GM06990 (cell line): ENCODE measurements at regions not wholly inside any gene's neighbourhood (a gene's known extent, or its start where the extent isn't known, plus 50 kb on each side); places are given as distances from the start of the nearest gene placed in this dataset.
"Not testable (repeated sequence)": the region's sequence is repeated elsewhere in the genome, so short reads cannot be mapped to it uniquely, and the experiment has no call there.

ENCODE experiments used
- DNase-seq: peaks from one replicate; pipeline ENCODE4 v3.0.0-alpha.2; 2011; ENCODE audit not compliant: insufficient read length; ENCODE audit errors: extremely low read depth
- H3K27me3 ChIP-seq: replicated peaks from 2 replicates; pipeline ENCODE4 v1.6.0; 2011; ENCODE audit warnings: low read length; ENCODE audit not compliant: control insufficient read depth, insufficient read depth
- H3K36me3 ChIP-seq: 2 replicates; pipeline ENCODE4 v1.5.1; 2011; ENCODE audit warnings: low read length; ENCODE audit not compliant: control insufficient read depth, insufficient read depth
- H3K4me3 ChIP-seq: replicated peaks from 2 replicates; pipeline ENCODE4 v1.5.1; 2011; ENCODE audit warnings: low read depth, mild to moderate bottlenecking, control low read depth, low read length
- TF ChIP-seq, protein P1 (sequence below): IDR thresholded peaks from 2 replicates; pipeline ENCODE4 v1.5.1; 2011; ENCODE audit warnings: low read length, control low read depth, mild to moderate bottlenecking, inconsistent platforms; ENCODE audit not compliant: insufficient read depth, poor library complexity, severe bottlenecking

DNA sequence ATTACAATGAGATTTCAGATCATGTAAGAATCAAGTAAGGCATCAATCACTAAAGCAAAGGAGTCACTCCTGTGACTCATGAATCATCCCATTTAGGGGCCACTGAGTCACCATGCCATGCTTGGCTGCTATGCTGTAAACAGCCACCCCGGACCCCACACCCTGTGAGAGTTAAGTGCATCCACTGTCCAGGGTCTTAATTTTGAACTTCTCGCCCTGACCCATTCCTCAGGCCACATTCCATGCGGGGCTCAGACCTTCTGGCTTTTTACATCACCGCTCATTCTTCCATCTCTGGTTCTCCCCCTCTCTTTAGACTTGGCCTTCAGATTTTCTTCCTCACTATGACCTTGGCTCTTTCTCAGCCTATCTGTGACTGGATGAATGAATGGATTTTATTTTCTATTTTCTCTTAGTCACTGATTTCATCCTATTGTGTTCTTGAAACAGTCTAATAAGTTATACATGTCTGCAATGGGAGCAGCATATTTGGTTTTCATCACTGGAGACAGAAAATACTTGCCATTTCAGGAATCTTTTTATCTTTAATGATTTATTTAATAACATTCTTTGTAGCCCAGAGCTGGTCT lies 239.6 kb downstream of the SKIDA1 start:
- no peak for DNase-seq
- no peaks in the 10 kb centered on the region for H3K27me3 ChIP-seq
- TF ChIP-seq, protein P1, sequence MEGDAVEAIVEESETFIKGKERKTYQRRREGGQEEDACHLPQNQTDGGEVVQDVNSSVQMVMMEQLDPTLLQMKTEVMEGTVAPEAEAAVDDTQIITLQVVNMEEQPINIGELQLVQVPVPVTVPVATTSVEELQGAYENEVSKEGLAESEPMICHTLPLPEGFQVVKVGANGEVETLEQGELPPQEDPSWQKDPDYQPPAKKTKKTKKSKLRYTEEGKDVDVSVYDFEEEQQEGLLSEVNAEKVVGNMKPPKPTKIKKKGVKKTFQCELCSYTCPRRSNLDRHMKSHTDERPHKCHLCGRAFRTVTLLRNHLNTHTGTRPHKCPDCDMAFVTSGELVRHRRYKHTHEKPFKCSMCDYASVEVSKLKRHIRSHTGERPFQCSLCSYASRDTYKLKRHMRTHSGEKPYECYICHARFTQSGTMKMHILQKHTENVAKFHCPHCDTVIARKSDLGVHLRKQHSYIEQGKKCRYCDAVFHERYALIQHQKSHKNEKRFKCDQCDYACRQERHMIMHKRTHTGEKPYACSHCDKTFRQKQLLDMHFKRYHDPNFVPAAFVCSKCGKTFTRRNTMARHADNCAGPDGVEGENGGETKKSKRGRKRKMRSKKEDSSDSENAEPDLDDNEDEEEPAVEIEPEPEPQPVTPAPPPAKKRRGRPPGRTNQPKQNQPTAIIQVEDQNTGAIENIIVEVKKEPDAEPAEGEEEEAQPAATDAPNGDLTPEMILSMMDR = no peak
- no peak overlapping the region for H3K4me3 ChIP-seq
- no peaks in the 10 kb centered on the region for H3K36me3 ChIP-seq

DNA sequence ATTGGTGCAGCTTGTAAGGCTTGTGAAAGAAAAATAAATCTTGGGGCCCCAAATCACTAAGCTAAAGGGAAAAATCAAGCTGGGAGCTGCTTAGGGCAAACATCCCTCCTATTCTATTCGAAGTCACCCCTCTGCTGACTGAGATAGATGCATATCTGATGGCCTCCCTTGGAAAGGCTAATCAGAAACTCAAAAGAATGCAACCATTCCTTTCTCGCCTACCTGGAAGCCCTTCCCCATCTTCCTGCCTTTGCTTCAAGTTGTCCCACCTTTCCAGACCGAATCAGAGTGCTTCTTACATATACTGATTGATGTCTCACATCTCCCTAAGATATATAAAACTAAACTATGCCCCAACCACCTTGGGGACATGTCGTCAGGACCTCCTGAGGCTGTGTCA lies 240.3 kb downstream of the SKIDA1 start:
- Histone ChIP-seq H3K4me3 (no peak overlapping the region), H3K27me3 (no peaks in the 10 kb centered on the region), H3K36me3 (no peaks in the 10 kb centered on the region)
- DNase-seq = no peak
- TF ChIP-seq, protein P1 = no peak

DNA sequence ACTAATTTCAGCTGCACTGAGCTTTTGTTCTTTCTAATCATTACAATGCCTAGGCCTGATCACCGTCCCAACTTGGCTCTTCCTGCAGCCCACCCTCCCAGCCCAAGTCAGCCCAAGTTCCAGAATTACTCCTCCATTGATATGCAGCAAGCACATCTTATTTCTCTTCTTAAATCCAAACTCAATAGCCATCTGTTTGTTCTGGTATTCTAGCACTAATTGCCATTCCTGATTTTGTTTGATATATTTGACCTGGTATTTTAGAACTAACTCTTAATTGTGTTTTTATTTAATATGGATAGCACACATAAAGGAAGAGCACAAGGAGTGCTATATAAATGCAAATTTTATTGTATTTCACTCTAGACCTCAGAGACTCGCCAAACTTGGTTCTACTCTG lies 241.2 kb downstream of the SKIDA1 start:
- no peak overlapping the region for H3K4me3 ChIP-seq
- no peaks in the 10 kb centered on the region for H3K27me3 ChIP-seq
- TF ChIP-seq, protein P1 = no peak
- DNase-seq = no peak
- no peaks in the 10 kb centered on the region for H3K36me3 ChIP-seq

DNA sequence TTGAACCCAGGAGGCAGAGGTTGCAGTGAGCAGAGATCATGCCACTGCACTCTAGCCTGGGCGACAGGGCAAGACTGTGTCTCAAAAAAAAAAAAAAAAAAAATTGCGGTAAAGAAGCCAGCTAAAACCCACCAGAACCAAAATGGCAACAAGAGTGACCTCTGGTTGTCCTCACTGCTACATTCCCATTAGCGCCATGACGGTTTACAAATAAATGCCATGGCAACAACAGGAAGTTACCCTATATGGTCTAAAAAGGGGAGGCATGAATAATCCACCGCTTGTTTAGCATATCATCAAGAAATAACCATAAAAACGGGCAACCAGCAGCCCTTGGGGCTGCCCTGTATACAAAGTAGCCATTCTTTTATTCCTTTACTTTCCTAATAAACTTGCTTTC lies 242.4 kb downstream of the SKIDA1 start:
- not testable (repeated sequence) for H3K4me3 ChIP-seq, H3K27me3 ChIP-seq, H3K36me3 ChIP-seq, DNase-seq

DNA sequence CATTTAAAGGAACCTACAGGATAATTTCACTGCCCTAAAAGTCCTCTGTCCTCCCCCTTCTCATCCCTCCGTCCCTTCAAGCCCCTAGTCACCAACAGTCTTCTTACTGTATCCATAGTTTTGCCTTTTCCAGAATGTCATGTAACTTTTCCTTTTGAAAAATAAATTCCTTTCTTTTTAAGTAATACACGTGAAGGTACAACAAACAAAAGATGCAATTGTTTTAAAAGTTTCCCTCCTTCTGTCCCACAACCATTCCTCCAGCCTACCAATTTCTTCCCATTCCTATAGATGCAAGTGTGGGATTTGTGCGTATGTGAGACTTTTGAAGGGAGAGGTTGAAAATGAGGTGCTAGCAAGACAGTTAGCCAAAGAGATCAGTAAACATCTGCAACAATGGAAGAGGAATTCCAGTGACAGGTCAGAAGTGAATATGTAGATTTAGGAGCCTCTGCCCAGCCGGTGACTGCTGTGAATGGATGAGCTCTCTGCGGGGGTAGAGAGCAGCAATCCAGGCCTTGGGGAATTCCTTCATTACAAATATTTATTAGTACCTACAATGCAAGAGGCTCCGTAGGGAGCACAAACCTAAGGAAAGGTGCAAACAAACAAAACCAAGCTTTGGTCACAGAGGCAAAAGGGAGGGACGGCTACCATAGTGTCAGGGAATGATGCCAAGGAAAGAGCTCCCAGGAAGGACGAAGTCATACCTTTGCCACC lies 243.6 kb downstream of the SKIDA1 start:
- Histone ChIP-seq H3K36me3 (no peaks in the 10 kb centered on the region), H3K27me3 (no peaks in the 10 kb centered on the region), H3K4me3 (no peak overlapping the region)
- no peak for DNase-seq
- TF ChIP-seq, protein P1 = no peak

DNA sequence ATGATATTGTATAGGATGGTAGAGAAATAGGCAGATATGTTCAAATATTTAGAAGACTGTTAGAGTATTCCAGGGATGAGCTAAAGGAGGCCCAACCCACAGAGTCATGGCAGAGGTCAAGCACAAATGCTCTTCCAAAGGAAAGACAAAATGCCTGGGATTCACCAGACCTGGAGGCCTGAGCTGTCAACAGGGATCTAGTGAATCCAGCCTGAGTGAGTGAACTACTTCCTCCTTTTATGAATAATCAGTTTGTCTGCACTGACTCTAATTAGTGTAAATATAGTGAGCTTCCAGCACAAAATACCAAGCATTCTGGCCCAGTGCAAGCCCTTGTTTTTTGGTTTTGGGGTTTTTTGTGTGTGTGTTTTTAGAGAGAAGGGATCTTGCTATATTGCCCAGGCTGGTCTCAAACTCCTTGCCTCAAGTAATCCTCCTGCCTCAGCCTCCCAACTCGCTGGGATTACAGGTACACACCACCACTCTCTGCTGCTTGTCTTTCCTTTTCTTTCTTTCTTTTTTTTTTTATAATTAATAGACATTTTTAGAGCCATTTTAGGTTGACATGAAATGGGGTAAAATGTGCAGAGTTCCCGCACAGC lies 244.4 kb downstream of the SKIDA1 start:
- H3K36me3 ChIP-seq = no peaks in the 10 kb centered on the region
- no peak overlapping the region for H3K4me3 ChIP-seq
- no peak for DNase-seq
- H3K27me3 ChIP-seq = no peaks in the 10 kb centered on the region
- TF ChIP-seq, protein P1 = no peak
